ENCODE measurements at regions not wholly inside any gene's neighbourhood (a gene's known extent, or its start where the extent isn't known, plus 50 kb on each side); places are given as distances from the start of the nearest gene placed in this dataset.

DNA sequence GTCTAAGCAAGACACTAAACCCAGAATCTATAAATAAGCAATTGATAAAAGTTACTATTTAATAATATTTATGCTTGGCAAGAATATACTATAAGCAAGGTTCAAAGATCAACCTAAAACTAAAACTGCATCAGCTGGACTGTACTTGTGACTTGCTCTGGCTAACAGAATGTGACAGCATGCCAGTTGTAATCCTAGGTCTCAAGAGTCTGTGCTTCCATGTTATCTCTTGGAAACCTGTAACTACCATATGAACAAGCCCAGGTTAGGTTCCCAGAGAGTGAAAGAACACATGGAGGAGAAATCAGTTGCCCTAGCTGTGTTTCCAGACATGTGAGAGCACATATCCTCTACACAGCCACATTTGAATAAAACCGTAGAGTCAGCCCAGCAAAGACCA, 297.4 kb downstream of the CDH2 start:
- H3K4me3 ChIP-seq (replicated peaks in 1 of 3; ENCODE audit: insufficient read depth in 1 of 3, low read depth in 1 of 3, low read length in 3 of 3) = no peak overlapping the region
- no peaks in the 10 kb centered on the region for H3K27me3 ChIP-seq (ENCODE audit: control insufficient read depth in 2 of 2, insufficient read depth in 2 of 2, low read length in 2 of 2)
- H4K20me1 ChIP-seq (replicated peaks; ENCODE audit: control insufficient read depth, extremely low read depth, insufficient read depth, low read length) = no peaks in the 10 kb centered on the region
- no peak overlapping the region for H3K9ac ChIP-seq (replicated peaks; ENCODE audit: extremely low read depth, insufficient read depth, low read length)
- no peak overlapping the region for H2AFZ ChIP-seq (ENCODE audit: low read depth, low read length)
- dilution Hi-C loops (cut with MboI; ENCODE audit: extremely low pct_ligation_motif_present, low sequenced_read_pairs) = no loop called here
- no peaks in the 10 kb centered on the region for H3K4me1 ChIP-seq (ENCODE audit: control insufficient read depth, extremely low read depth, insufficient read depth, low read length)
- no peaks in the 10 kb centered on the region for H3K9me3 ChIP-seq (replicated peaks; ENCODE audit: control insufficient read depth, insufficient read depth, low read length)
- H3K27ac ChIP-seq (ENCODE audit: insufficient read depth, low read depth, low read length) = no peak overlapping the region
- H3K9me1 ChIP-seq (replicated peaks; ENCODE audit: control insufficient read depth, extremely low read depth, insufficient read depth, low read length) = no peaks in the 10 kb centered on the region
- no peak for TF ChIP-seq GATA2 (IDR thresholded peaks at IDR 0.05; ENCODE audit: insufficient read depth, insufficient read length, low read depth, low read length)
- TF ChIP-seq, protein P1, sequence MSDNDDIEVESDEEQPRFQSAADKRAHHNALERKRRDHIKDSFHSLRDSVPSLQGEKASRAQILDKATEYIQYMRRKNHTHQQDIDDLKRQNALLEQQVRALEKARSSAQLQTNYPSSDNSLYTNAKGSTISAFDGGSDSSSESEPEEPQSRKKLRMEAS (IDR thresholded peaks at IDR 0.05; ENCODE audit: insufficient read depth, insufficient read length) = no peak
- no peak for TF ChIP-seq JUN (IDR thresholded peaks at IDR 0.05; ENCODE audit: borderline replicate concordance, insufficient read depth, insufficient read length, low read depth)
- TF ChIP-seq EZH2 (IDR thresholded peaks at IDR 0.05; ENCODE audit: borderline replicate concordance, low read depth, low read length, severe bottlenecking) = no peak
- no peak for TF ChIP-seq MYC (IDR thresholded peaks at IDR 0.05; ENCODE audit: low read depth, low read length)
- TF ChIP-seq, protein P2, sequence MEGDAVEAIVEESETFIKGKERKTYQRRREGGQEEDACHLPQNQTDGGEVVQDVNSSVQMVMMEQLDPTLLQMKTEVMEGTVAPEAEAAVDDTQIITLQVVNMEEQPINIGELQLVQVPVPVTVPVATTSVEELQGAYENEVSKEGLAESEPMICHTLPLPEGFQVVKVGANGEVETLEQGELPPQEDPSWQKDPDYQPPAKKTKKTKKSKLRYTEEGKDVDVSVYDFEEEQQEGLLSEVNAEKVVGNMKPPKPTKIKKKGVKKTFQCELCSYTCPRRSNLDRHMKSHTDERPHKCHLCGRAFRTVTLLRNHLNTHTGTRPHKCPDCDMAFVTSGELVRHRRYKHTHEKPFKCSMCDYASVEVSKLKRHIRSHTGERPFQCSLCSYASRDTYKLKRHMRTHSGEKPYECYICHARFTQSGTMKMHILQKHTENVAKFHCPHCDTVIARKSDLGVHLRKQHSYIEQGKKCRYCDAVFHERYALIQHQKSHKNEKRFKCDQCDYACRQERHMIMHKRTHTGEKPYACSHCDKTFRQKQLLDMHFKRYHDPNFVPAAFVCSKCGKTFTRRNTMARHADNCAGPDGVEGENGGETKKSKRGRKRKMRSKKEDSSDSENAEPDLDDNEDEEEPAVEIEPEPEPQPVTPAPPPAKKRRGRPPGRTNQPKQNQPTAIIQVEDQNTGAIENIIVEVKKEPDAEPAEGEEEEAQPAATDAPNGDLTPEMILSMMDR (IDR thresholded peaks at IDR 0.05; ENCODE audit: extremely low read depth in 1 of 2, insufficient read depth in 1 of 2, low read depth in 1 of 2, low read length in 2 of 2) = no peak
- TF ChIP-seq FOS (IDR thresholded peaks at IDR 0.05; ENCODE audit: borderline replicate concordance, insufficient read depth, low read length) = no peak
- TF ChIP-seq POLR2A (IDR thresholded peaks at IDR 0.05; ENCODE audit: low read depth, low read length) = no peak
- TF ChIP-seq POLR2AphosphoS5 (IDR thresholded peaks at IDR 0.05; ENCODE audit: insufficient read depth, low read depth, low read length) = no peak
- H3K4me2 ChIP-seq (ENCODE audit: insufficient read depth, low read length) = no peak overlapping the region
- no peak for FAIRE-seq
- ChIA-PET POLR2A (no interaction called here), CTCF (no interaction called here)
- no TSS peak for BruUV-seq (replicated peaks)
- intact Hi-C loops (cut with micrococcal nuclease) = no loop called here
- H3K79me2 ChIP-seq (ENCODE audit: control insufficient read depth, insufficient read depth, low read length) = no peaks in the 10 kb centered on the region
- H3K36me3 ChIP-seq (ENCODE audit: control insufficient read depth in 2 of 2, extremely low read depth in 1 of 2, insufficient read depth in 2 of 2, low read length in 2 of 2) = no peaks in the 10 kb centered on the region
- DNase-seq (ENCODE audit: low read depth, low spot score) = no peak
